ENCODE measurements at regions not wholly inside any gene's neighbourhood (a gene's known extent, or its start where the extent isn't known, plus 50 kb on each side); places are given as distances from the start of the nearest gene placed in this dataset.

DNA sequence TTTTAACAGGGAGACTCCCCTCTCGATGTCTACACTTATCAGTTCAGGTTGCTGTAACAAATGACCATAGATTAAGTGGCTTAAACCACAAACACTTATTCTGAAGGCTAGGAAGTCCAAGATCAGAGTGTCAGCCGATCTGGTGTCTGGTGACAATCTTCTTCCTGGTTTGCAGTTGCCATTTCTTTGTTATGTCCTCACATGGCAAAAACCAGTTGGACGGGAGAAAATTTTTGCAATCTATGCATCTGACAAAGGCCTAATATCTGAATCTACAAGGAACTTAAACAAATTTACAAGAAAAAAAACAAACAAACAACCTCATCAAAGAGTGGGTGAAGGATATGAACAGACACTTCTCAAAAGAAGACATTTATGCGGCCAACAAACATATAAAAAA lies 116.9 kb upstream of the FOXB1 start:
- no peaks in the 10 kb centered on the region for H3K4me1 ChIP-seq (ENCODE audit: control insufficient read depth, extremely low read depth, insufficient read depth, low read length)
- H3K36me3 ChIP-seq (ENCODE audit: control insufficient read depth, insufficient read depth, low read length): no peaks in the 10 kb centered on the region
- no peak overlapping the region for H3K9ac ChIP-seq (ENCODE audit: insufficient read depth, low read length)
- no peak overlapping the region for H3K4me3 ChIP-seq (replicated peaks in 1 of 4; ENCODE audit: control extremely low read depth in 1 of 4, insufficient read depth in 1 of 4, low read depth in 3 of 4, low read length in 4 of 4)
- no peaks in the 10 kb centered on the region for H3K9me3 ChIP-seq (ENCODE audit: control insufficient read depth, insufficient read depth, low read depth, low read length)
- H3K27ac ChIP-seq (ENCODE audit: insufficient read depth, low read length): no peak overlapping the region
- H3K4me2 ChIP-seq (ENCODE audit: extremely low read depth, insufficient read depth, low read length): no peak overlapping the region
- no peak for DNase-seq (ENCODE audit: low read depth in 2 of 2)
- no peaks in the 10 kb centered on the region for H4K20me1 ChIP-seq (ENCODE audit: control insufficient read depth, extremely low read depth, insufficient read depth, low read length)
- TF ChIP-seq CTCF (conservative IDR thresholded peaks at IDR 0.05 in 1 of 2, IDR thresholded peaks at IDR 0.05 in 1 of 2; ENCODE audit: low read depth in 1 of 2, low read length in 2 of 2) (no peak), EZH2 (IDR thresholded peaks at IDR 0.05; ENCODE audit: low read length, missing control alignments) (no peak)
- H3K79me2 ChIP-seq (ENCODE audit: control insufficient read depth, insufficient read depth, low read length): no peaks in the 10 kb centered on the region
- H2AFZ ChIP-seq (ENCODE audit: low read length): no peak overlapping the region
- no peaks in the 10 kb centered on the region for H3K27me3 ChIP-seq (ENCODE audit: control insufficient read depth, insufficient read depth, low read length)

DNA sequence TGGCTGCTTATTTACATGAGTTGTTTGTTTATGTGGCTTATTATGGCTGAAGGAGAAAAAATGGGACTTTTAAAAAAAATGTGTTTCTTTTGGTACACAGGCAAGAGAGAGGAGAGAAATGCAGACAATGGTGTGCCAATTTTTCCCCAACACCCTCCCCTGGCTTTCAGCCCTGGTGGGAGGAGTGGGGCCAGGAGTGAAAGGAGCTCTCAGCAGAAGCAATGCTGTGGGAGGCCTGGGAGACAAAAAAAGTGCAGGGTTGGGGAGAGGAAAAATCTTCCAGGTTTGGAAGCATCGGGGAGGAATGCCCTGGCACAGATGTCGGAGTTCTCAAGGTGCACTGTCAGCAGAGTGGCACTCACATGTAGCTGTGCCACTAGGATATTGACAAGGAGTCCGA lies 117.7 kb upstream of the FOXB1 start:
- H3K4me3 ChIP-seq (replicated peaks in 1 of 4; ENCODE audit: control extremely low read depth in 1 of 4, insufficient read depth in 1 of 4, low read depth in 3 of 4, low read length in 4 of 4): no peak overlapping the region
- H3K9me3 ChIP-seq (ENCODE audit: control insufficient read depth, insufficient read depth, low read depth, low read length): no peaks in the 10 kb centered on the region
- no peaks in the 10 kb centered on the region for H3K79me2 ChIP-seq (ENCODE audit: control insufficient read depth, insufficient read depth, low read length)
- H4K20me1 ChIP-seq (ENCODE audit: control insufficient read depth, extremely low read depth, insufficient read depth, low read length): no peaks in the 10 kb centered on the region
- no peak overlapping the region for H2AFZ ChIP-seq (ENCODE audit: low read length)
- H3K27me3 ChIP-seq (ENCODE audit: control insufficient read depth, insufficient read depth, low read length): no peaks in the 10 kb centered on the region
- H3K4me1 ChIP-seq (ENCODE audit: control insufficient read depth, extremely low read depth, insufficient read depth, low read length): no peaks in the 10 kb centered on the region
- no peak overlapping the region for H3K9ac ChIP-seq (ENCODE audit: insufficient read depth, low read length)
- no peak for TF ChIP-seq CTCF (conservative IDR thresholded peaks at IDR 0.05 in 1 of 2, IDR thresholded peaks at IDR 0.05 in 1 of 2; ENCODE audit: low read depth in 1 of 2, low read length in 2 of 2)
- no peak for DNase-seq (ENCODE audit: low read depth in 2 of 2)
- no peaks in the 10 kb centered on the region for H3K36me3 ChIP-seq (ENCODE audit: control insufficient read depth, insufficient read depth, low read length)
- H3K4me2 ChIP-seq (ENCODE audit: extremely low read depth, insufficient read depth, low read length): no peak overlapping the region
- no peak overlapping the region for H3K27ac ChIP-seq (ENCODE audit: insufficient read depth, low read length)

- no peak for TF ChIP-seq CTCF (conservative IDR thresholded peaks at IDR 0.05 in 1 of 2, IDR thresholded peaks at IDR 0.05 in 1 of 2; ENCODE audit: low read depth in 1 of 2, low read length in 2 of 2)
- TF ChIP-seq EZH2 (IDR thresholded peaks at IDR 0.05; ENCODE audit: low read length, missing control alignments): no peak
- peak in 1 of 2 donors; percentile 55 for DNase-seq (ENCODE audit: low read depth in 2 of 2)
- Histone ChIP-seq H3K4me3 (replicated peaks in 1 of 4; ENCODE audit: control extremely low read depth in 1 of 4, insufficient read depth in 1 of 4, low read depth in 3 of 4, low read length in 4 of 4) (no peak overlapping the region), H3K4me1 (ENCODE audit: control insufficient read depth, extremely low read depth, insufficient read depth, low read length) (no peaks in the 10 kb centered on the region), H3K36me3 (ENCODE audit: control insufficient read depth, insufficient read depth, low read length) (no peaks in the 10 kb centered on the region), H3K79me2 (ENCODE audit: control insufficient read depth, insufficient read depth, low read length) (no peaks in the 10 kb centered on the region), H4K20me1 (ENCODE audit: control insufficient read depth, extremely low read depth, insufficient read depth, low read length) (no peaks in the 10 kb centered on the region), H3K27ac (ENCODE audit: insufficient read depth, low read length) (no peak overlapping the region), H3K9ac (ENCODE audit: insufficient read depth, low read length) (no peak overlapping the region), H3K4me2 (ENCODE audit: extremely low read depth, insufficient read depth, low read length) (no peak overlapping the region), H2AFZ (ENCODE audit: low read length) (no peak overlapping the region), H3K27me3 (ENCODE audit: control insufficient read depth, insufficient read depth, low read length) (no peaks in the 10 kb centered on the region), H3K9me3 (ENCODE audit: control insufficient read depth, insufficient read depth, low read depth, low read length) (no peaks in the 10 kb centered on the region)
Measured at GRCh38 chr15:59885832-59886231, 118.3 kb upstream of the FOXB1 start.

All from fibroblast of lung (primary cell).